Stimulated activated CD8-positive, alpha-beta memory T cell treated with anti-CD3 and anti-CD28 coated beads, Interleukin-7, amount 100 ng/mL, for 48 hours (primary cell): ENCODE measurements at regions not wholly inside any gene's neighbourhood (a gene's known extent, or its start where the extent isn't known, plus 50 kb on each side); places are given as distances from the start of the nearest gene placed in this dataset.
"Not testable (repeated sequence)": the region's sequence is repeated elsewhere in the genome, so short reads cannot be mapped to it uniquely, and the experiment has no call there.

Experiments used
- DNase-seq, 2 donors: peaks; one replicate each; pipeline ENCODE4 v3.0.0-alpha.2; 2020; ENCODE audit warnings: low read depth in 1 of 2; ENCODE audit errors: extremely low read depth in 1 of 2

DNA sequence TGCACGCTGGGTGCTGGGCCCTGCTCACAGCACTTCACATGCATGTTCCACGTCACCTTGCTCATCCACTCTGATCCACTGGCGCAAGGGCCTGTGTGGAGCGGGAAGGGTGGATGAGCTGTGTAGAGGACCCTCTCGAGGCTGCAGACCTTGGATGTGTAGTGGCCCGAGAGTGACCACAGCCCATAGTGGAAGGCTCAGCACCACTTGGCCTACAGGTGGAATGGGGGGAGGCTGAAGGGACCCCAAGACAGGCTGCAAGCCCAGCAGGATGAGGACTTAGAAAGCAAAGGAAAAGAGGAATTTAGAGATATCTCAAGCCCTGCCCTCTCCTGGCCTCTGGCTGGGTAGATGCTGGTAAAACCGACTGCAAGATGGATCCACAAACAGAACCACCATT is 175.9 kb upstream of the COPS8 start:
- no peak for DNase-seq

DNA sequence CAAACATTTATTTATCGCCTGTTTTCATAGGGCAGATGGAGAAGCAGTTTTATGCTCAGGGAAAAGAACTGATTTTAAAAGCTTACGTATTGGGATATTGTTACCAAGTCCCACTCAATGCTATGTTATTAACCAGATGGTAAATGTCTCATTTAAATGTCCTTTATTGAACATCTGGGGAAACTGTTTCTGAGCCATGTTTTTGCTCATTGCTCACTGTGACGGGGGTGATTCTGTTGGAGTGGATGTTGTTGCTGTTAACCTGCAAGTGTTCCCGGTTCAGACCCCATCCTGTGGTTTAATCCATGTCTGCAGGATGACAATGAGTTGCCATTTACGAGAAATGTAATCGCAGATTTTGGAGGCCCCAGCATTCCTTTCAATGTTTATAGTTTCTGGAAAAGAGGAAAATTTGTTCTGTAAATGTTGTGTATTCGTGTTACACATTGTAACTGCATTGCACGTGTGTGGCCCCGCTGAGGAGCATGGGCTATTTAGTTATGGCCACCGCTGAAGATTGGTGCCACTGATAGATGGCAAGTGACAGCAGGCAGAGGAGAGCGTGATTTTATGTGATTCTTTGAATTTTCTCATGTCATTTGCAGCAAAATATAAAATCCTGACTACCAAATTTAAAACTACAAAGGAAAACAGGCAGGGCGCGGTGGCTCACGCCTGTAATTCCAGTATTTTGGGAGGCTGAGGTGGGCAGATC is 174.8 kb upstream of the COPS8 start:
- DNase-seq: no peak

DNA sequence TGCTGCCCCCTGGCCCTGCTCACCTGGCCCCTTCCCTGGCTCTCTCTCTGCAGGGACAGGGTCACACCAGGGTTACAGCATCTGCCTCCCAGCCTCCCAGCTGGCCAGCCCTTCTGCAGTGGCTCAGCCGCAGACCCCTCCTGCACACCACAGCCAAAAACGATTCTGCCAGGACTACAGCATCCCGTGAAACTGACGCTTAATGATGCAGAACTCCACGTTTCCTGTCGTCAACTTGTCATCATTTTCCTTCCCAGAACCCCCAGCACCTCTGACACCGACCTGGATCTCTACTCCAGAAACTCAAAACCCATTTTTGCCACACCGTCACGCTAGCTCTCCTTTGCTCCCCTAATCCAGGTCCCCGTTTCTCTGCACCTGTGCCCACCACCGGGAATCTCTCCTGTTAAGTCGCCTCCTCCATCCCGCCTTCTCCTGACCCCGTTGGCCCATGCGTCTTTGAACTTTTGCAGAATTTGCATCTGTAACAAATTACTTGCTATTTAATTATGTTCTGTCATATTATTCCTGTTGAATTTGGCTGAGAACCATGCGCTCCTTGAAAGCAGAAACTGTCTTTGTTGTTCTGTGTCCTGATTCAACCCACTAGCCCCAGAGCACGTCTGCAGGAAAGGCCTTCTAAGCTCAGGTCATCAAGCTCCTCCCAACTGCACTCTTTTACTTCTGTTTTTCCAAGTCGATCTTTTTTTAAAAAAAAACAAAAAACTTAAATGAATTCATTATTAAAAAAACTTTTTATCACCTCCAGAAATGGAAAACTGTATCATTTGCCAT is 173.2 kb upstream of the COPS8 start:
- no peak for DNase-seq

DNA sequence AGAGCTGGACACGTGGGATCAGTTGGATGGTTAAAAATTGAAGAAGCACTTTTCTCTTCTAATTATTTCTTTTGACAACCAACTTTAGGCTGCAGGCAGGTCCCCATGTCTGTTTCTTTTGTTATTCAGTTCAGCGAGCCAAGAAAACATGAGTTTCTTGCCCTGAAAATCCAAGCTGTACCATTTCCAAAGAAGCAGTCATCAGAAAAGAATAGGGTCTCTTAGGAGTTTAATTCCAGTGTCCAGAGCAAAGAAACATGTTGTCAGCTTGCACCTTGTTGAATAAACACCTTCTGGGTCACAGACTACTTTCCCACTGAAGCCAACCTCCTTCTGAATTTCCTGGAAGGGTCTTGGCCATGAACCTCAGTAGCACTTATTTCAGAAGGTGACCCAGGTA is 170.5 kb upstream of the COPS8 start:
- DNase-seq: no peak

DNA sequence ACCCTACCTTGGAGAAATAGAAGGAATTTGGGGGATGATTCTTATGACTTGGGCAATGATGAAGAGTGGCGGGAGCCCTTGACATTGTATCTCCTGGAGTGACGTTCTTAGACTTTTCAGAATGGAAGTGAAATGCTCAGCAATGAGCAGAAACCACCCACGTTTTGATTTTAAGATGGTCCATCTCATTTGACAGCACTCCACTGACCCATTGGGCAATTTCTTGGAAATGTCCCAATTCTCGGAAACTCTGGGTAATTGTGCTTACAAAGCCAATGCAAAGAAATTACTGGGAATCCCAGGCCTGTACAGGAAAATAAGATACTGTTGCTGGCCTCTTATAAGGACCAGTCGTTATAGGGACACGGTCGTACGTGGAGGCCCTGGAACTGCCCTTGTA is 170.0 kb upstream of the COPS8 start:
- DNase-seq: no peak

DNA sequence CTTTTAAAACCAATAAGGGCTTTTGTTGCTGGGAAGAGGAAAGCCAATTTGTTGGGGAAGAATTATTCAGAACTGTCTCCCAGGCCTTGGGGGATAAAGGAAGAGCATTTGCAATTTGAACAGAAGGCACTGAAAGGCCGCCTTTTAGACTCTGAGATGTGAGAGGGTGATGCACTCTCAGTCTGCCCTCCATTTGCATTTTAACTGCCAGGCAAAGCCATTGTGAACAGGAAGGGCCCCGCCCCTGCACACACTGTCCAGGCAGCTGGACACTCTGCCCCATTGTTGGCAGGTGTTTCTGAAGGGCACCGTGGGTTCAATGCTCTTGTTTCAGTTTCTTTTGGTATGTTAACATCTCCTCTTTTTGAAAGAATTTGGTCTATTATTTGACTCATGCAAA is 169.5 kb upstream of the COPS8 start:
- DNase-seq: no peak

DNA sequence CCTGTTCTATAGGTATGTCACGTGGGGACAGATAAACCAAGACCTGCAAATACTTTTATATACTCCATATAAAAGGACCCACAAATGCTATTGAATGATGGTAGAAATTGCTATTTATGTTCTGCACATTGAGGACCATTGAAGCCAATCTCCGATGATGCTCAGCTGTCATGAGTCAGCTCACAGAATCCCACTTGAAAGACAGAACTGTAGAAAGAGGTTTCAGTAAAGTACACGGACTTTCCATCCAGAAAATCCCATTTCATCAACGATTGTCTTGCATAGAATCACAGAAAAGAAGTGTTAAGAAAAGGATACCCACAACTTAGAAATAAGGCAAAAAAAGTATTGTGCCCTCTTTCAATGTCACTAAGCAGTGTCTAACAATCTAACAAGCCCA is 169.0 kb upstream of the COPS8 start:
- no peak for DNase-seq

DNA sequence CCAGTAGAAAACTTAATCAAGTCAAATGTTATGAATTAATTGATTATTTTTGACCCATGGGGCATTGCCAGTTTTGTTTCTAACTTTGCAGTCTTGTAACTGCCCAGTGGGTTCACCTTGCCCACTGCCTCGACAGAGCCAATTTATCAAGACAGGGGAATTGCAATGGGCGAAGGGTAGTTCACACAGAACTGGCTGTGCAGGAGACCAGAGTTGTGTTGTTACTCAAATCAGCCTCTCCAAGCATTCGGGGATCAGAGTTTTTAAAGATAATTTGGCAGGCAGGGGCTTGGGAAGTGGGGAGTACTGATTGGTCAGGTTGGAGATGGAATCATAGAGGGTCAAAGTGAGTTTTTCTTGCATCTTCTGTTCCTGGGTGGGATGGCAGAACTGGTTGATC is 168.5 kb upstream of the COPS8 start:
- no peak for DNase-seq

DNA sequence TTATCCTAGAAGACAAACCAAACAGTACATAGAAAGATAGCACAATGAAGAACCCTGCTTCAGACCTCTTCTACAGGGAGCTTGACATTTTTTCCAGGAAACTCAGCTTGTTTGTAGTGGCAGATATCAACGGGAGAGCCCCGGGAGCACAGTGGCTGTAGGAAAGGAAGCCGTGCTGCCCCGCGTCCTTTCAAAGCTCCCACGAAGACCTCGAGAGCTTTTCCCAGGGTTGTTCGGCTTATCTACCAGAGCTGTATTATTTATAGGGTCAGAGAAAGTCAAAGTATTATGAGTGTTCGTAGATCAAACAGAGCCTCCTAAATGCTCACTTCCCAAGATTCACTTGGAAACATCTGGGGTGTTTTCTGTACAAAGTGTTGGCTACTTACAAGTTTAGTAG is 167.1 kb upstream of the COPS8 start:
- no peak for DNase-seq

DNA sequence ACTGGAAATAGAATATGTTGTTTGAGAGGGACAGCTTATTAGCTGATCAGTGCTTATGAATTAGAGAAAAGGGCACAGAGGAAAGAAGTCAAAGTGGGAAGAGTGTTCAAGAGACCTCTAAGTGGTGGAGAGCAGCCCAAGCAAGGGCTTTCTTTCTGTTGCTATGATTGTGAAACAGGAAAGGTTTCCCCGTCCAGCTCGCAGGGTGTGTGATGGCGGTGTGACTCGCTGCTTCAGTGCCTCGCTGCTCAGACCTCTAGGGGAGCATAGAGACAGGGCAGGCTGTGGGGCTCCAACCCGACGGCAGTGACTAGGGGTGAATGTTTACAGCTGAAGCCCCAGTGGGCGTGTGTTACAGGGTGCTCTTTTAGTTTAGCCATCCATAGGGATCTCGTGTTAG is 166.5 kb upstream of the COPS8 start:
- DNase-seq: no peak

DNA sequence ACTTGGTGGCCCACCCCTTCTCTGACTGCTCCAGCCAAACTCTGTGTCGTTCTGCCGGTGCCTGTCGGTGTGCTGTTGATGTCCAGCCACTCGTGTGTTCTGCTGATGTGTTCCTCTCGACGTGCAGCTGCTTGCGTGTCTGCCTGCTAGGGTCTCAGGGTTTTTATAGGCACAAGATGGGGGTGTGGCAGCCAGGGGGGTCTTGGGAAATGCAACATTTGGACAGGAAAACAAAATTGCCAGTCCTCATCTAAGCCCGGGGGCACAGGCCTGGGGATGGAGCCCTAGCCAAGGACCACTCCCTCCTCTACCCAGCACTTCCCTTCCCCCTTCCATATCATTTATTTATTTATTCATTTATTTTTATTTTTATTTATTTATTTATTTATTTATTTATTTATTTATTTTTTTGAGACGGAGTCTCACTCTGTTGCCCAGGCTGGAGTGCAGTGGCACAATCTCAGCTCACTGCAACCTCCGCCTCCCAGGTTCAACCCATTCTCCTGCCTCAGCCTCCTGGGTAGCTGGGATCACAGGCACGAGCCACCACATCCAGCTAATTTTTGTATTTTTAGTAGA is 165.8 kb upstream of the COPS8 start:
- not testable (repeated sequence) for DNase-seq

DNA sequence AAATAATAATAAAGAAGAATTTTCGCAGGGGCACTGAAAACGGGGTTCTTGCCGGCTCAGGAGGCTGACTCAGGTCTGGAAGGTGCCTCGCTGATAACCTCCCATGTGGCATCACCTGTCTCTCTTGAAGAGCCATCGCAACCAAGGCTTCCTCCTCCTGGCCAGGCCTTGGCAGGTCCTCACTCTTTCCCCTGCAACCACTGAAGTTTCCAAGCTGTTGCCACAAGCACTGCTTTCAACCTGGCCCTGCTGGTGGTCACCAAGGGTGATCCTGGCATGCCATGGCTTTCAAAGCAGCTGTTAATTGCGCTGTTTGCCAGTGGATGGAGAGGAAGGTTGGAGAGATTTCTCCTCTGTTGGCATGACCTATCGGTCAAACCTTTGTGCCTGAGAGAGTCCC is 163.6 kb upstream of the COPS8 start:
- no peak for DNase-seq

DNA sequence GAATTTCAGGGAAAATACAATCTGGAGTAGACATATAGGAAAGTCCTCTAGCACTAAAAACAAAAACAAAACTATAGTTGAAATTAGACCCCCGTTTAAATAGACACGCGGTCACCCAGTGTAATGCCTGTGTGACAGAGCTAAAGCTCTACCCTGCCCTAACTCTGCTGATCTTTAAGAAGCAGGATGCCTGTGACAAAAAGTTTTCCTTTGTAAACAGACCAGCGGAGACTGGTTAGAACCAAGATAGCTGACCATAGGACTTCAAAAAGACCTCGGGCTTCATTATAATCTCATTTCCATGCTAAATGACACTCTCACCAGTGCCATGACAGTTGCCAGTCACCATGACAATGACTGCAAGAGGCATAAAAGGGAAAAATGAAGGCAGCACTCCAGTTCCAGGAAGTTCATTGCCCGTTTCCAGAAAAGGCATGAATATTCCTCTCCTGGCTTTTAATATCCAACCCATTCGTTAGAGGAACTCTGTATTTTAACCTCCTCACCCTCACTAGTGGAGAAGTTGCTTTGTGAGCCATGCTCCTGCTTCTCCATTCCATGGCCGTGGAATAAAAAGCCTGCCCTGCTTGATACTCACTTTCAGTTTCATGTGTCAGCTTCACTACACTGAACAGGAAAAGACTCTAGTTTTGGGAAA is 157.2 kb upstream of the COPS8 start:
- no peak for DNase-seq

DNA sequence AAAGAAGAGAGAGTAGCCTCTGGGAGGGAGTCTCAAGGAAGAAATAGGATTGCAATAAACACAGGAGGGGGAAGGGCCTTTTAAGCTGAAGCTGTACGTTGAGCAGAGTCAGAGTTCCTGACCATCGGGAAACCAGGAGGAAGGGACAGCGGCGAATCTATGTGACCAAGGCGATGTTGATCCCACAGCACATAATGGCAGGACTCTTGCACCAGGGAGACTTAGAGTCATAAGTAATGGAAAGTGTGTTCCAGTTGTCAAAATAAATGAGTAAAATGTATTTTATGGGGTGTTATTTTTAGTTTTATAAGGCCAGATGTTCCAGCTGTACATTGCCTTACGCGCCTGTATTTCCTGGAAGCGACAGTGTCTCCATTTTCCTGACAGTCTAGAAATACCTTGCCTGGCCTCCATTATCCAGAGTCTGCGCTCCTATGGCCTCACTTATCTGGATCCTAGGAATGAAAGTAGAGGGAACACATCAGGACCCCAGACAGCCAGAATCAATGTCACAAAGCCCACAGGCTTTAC is 152.8 kb upstream of the COPS8 start:
- DNase-seq: no peak

DNA sequence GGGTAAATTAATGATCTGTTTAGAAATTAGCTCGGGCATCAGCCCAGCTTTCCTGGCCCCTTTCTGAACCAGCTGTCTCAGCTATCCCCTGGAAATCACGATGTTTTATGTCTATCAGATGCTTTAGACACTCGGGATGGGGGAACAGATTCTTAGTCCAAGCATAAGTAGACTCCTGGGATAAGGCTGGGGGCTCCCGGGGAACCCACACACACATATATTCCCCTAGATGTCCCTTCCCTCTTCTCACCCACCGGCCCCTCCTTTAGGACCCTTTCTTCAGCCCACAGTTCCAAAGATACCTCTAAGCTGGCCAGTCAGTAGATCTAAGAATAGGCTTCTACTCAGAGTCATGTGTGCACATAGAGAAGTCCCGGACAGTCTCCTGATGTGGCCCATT is 151.5 kb upstream of the COPS8 start:
- no peak for DNase-seq

DNA sequence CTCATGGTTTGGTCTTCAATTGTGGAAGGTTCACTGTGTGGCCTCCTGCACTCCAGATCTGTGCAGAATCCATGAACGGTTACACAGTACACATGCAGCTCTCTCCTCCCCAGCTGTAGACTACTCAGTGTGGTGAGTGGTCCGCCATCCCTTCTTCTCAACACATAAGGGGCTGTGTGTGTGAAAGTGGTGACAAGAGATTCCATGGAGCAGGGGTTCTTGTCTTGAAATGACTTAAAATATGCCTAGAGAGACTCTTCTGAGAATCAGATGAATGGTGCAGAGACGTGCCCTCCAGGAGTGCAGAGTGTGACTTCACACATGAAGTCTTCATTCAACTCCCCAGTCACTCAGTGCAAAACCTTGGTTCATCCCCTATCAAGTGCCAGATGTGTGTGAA is 151.0 kb upstream of the COPS8 start:
- no peak for DNase-seq

DNA sequence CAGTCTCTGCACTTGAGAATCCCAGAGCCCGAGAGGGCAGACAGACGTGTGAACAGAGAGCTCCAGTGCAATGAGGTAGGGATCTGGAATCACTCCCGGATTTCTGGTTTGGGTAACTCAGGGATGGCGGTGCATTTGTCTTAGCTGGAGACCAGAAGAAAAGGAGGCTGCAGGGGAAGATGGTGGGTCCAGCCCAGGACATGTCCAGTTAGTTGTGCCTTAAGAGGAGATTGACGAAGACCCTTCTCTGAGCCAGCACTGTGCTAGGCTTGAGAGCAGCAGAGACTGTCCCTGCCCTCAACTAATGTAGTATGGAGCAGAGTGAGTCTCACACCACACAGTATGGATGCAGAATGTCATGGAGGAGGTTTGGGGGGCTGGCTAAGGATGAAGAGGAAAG is 150.6 kb upstream of the COPS8 start:
- no peak for DNase-seq

DNA sequence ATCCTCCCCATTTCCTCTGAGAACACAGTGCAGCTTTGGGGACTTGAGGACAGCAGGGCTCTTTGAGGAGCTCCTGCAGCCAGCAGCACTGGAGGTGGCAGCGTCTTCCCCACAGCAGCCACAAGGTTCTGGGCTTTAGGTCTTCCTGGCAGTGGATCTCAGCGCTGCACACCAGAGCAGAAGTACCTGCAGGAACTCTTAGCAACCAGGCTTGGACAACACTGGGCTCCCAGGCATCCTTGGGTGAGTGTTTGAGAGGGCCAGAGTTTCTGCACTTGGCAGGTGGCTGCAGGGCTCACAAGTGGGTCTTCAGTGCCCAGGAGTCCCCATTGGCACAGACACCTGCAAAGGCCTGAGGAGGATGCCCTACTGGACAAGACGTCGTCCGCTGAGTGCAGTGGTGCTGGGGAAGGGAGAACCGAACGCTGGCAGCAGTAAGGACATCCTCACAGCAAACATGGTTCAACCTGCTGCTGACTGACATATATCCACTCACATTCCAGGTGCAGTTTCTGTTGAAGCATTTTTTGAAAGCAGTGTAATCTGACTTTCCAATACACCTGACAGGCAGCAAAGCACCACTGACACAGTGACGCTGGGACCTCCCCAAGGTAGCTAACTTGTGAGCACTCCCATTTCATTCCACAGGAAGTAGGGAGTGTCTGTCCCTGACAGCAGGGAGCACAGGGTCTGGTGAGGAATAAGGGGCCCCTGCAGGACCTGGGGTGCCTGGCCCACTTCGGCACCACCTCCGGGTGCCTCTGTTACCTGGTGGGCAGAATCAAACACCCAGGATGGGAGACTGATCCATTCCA is 149.9 kb upstream of the COPS8 start:
- DNase-seq: no peak

DNA sequence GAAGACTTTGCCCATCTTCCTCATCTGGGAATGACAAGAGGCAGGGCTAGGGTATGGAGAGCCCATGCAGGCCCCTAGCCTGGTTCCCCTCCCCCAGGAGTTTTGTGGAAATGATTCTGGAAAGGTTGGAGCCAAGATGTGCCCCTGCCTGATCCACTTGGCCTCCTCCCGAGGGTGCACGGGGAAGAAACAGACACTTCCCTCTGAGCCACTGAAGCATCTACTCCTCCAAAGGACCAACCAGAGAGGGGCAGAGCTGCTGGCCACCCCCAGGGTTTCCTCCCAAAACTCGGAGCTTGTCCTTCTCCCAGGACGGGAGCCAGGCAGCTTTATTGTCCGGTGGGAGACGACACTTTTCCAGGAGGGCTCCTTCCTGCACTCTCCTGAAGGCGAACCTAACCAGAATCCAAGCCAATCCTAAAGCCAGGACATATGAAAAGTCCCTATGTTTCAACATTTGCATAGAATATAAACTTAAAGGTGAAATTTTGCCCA is 149.2 kb upstream of the COPS8 start:
- DNase-seq: no peak

DNA sequence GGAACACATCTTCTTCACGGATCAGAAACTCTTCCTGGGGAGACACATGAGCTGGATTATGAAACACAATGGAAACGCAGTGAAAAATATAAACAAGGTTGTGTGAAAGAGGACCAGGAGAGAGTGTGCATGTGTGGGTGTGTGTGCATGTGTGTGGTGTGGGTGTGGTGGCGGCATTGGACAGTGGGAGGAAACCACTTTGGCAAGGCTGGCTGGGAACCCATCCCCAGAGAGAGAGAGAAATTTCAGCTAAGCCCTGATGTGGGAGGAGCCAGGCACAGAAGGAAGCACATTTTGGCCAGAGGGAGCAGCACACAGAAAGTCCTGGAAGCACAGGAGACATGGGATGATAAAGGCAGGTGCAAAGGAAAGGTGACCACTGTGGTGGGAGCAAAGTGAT is 147.6 kb upstream of the COPS8 start:
- DNase-seq: no peak

DNA sequence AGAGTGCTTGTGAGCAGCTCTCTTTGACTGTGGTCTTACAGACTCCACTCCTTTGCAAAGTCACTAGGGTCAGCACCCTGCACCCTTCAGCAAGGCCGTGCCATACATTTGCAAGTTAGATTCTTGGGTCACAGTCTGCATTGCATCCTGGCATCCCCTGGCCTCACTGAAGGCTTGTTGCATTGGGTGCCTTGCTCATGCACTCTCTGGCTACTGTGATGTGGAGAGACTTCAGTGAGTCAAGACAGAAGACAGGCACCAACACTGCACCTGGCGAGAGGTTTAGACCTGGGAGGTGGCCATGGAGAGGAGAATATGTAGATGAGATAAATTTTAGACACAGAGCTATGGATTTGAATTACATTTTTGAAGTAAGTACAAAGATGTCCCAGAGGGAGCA is 146.4 kb upstream of the COPS8 start:
- DNase-seq: no peak
